Glutamatergic neuron (in vitro differentiated cells): ENCODE measurements at regions not wholly inside any gene's neighbourhood (a gene's known extent, or its start where the extent isn't known, plus 50 kb on each side); places are given as distances from the start of the nearest gene placed in this dataset.

Source experiments
- DNase-seq: peaks from one replicate; pipeline ENCODE4 v3.0.0; 2022
- H3K27ac Mint-ChIP-seq: one replicate; pipeline ENCODE4 v1.8.0; 2020; ENCODE audit warnings: mild to moderate bottlenecking, mixed read lengths, inconsistent platforms; ENCODE audit not compliant: unreplicated experiment
- H3K27me3 Mint-ChIP-seq: one replicate; pipeline ENCODE4 v1.8.0; 2020; ENCODE audit warnings: mild to moderate bottlenecking, moderate library complexity, mixed read lengths, inconsistent platforms; ENCODE audit not compliant: unreplicated experiment
- H3K36me3 Mint-ChIP-seq: one replicate; pipeline ENCODE4 v1.8.0; 2020; ENCODE audit warnings: mild to moderate bottlenecking, mixed read lengths, inconsistent platforms; ENCODE audit not compliant: unreplicated experiment
- H3K4me1 Mint-ChIP-seq: one replicate; pipeline ENCODE4 v1.8.0; 2020; ENCODE audit warnings: mild to moderate bottlenecking, low read depth, mixed read lengths, inconsistent platforms; ENCODE audit not compliant: unreplicated experiment
- H3K4me3 Mint-ChIP-seq: one replicate; pipeline ENCODE4 v1.8.0; 2020; ENCODE audit warnings: mild to moderate bottlenecking, mixed read lengths, inconsistent platforms; ENCODE audit not compliant: unreplicated experiment
- H3K9me3 Mint-ChIP-seq: one replicate; pipeline ENCODE4 v1.8.0; 2020; ENCODE audit warnings: mild to moderate bottlenecking, moderate library complexity, mixed read lengths, inconsistent platforms; ENCODE audit not compliant: unreplicated experiment
- CTCF ChIP-seq: fragments of 200-600 bp; sonication (generic); IDR thresholded peaks from one replicate; pipeline ENCODE4 v1.5.0; 2021; ENCODE audit not compliant: partially characterized antibody, unreplicated experiment

GRCh38 chr22:27572278-27572666 lies 229.3 kb downstream of the MN1 start:
- no peak overlapping the region for H3K4me3 Mint-ChIP-seq
- no peak for TF ChIP-seq CTCF
- peaks cover 26% of the 10 kb centered on the region for H3K27me3 Mint-ChIP-seq
- no peak for DNase-seq
- peaks cover 13% of the 10 kb centered on the region for H3K9me3 Mint-ChIP-seq
- H3K36me3 Mint-ChIP-seq, result peaks cover 9% of the 10 kb centered on the region
- H3K4me1 Mint-ChIP-seq, result peaks cover 17% of the 10 kb centered on the region
- H3K27ac Mint-ChIP-seq, result no peak overlapping the region

GRCh38 chr22:27573280-27574001 lies 228.1 kb downstream of the MN1 start:
- peaks cover 20% of the 10 kb centered on the region for H3K27me3 Mint-ChIP-seq
- H3K9me3 Mint-ChIP-seq, result peaks cover 13% of the 10 kb centered on the region
- TF ChIP-seq CTCF, result no peak
- DNase-seq, result no peak
- H3K4me3 Mint-ChIP-seq, result no peak overlapping the region
- H3K27ac Mint-ChIP-seq, result no peak overlapping the region
- peaks cover 16% of the 10 kb centered on the region for H3K4me1 Mint-ChIP-seq
- H3K36me3 Mint-ChIP-seq, result peaks cover 9% of the 10 kb centered on the region

- no peak overlapping the region for H3K4me3 Mint-ChIP-seq
- H3K36me3 Mint-ChIP-seq, result peaks cover 9% of the 10 kb centered on the region
- peaks cover 17% of the 10 kb centered on the region for H3K27me3 Mint-ChIP-seq
- peaks cover 11% of the 10 kb centered on the region for H3K9me3 Mint-ChIP-seq
- H3K27ac Mint-ChIP-seq, result no peak overlapping the region
- DNase-seq, result no peak
- no peak for TF ChIP-seq CTCF
- H3K4me1 Mint-ChIP-seq, result peaks cover 11% of the 10 kb centered on the region
These were observed 227.6 kb downstream of the MN1 start for GRCh38 chr22:27574002-27574366.

- H3K27me3 Mint-ChIP-seq, result peaks cover 13% of the 10 kb centered on the region
- peaks cover 5% of the 10 kb centered on the region for H3K4me1 Mint-ChIP-seq
- H3K4me3 Mint-ChIP-seq, result no peak overlapping the region
These were observed 226.9 kb downstream of the MN1 start for GRCh38 chr22:27574651-27575050.

More at GRCh38 chr22:27574651-27575050, 226.9 kb downstream of the MN1 start:
- H3K27ac Mint-ChIP-seq, result no peak overlapping the region
- peaks cover 10% of the 10 kb centered on the region for H3K9me3 Mint-ChIP-seq
- DNase-seq, result no peak
- H3K36me3 Mint-ChIP-seq, result peaks cover 9% of the 10 kb centered on the region
- no peak for TF ChIP-seq CTCF
